HG02852 (cell line): ENCODE measurements at regions not wholly inside any gene's neighbourhood (a gene's known extent, or its start where the extent isn't known, plus 50 kb on each side); places are given as distances from the start of the nearest gene placed in this dataset.

Experiments used
- ATAC-seq: cut with Tn5 transposase; IDR thresholded peaks from one replicate; pipeline ENCODE4 v1.9.1; 2021; ENCODE audit warnings: mild to moderate bottlenecking, moderate library complexity; ENCODE audit not compliant: unreplicated experiment

DNA sequence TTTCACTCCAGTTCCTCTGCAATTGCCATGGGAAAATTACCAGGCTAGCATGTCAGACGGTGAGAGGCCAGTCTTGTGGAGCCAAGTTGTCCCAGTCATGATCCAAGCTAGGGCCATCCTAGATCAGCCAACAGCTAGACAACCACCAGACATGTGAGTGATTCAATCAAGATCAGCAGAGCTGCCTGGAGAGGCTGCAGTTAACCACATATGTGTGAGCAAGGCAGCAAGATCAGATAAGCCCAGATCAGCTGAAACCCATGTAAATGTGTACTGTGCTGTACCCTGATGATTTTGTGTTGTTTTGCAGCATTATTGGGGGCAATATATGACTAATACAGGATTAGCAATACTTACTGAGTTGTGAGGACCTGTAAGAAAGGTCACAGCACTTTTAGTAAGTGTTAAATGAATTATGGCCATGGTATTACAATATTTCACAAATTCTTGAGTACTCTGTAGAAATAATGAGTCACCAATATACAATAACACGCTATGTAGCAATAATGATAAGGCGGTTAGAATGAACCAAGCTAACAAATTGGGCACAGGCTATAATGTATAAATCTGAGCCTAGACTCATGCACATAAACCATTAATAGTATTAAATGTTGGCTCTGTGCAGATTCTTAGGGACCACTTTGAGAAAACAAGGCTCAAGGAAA, 91.4 kb downstream of the SUDS3 start:
- no peak for ATAC-seq

DNA sequence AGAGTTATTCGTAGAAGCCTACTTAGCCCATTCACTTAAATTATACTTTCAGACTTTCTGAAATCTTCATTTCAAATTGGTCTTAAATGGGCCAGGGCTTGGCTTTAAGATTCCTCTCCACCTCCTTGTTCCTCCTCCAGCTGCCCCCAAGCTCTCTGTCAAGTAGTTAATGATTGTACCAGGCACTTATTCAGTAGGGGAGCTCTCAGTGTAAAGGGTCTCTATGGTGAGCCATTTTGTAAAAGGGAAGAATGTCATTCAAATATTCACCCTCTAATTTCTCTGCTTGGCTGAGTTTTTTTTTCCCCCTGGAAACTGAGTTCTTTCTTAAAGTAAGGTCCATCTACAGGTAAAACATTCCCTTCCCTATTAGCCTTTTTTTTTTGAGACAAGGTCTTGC, 96.6 kb downstream of the SUDS3 start:
- no peak for ATAC-seq

DNA sequence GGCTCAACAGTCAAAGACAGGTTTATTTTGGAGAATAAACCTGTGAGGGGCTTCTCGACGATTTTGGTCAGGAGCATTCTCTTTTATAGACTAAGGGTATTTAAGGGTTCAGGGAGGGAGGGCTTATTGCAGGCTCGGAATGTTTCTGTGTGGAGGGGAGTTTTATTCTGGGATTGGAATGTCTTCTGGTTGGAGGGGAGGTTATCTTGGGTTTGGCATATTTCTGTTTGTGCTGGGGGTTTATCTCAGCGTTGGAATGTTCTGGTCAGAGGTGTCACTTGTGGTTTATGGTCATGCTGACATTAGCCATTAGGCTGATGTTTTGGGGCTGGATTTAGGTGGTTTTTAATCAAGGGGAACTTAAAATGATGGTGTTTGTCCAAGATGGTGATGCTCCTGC, 103.9 kb downstream of the SUDS3 start:
- ATAC-seq: no peak

DNA sequence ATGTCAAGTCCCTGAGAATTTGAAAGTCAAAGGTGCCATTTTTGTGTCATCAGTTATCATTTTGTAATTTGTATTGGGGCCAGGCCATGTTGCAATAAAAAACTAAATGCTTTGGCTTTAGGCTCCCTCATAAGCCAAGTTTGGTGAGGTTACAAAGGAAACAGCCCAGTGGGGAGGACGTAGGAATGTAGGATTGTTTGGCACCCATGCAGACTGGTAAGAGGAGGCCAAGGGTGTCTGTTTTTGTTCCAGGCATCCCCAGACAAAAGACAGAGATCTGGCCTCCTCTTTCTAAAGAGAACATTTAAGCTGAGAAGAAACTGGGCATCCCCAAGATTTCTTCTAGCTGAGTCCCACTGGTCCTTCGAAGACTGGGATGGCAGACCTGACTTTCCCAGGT, 111.7 kb downstream of the SUDS3 start:
- no peak for ATAC-seq

DNA sequence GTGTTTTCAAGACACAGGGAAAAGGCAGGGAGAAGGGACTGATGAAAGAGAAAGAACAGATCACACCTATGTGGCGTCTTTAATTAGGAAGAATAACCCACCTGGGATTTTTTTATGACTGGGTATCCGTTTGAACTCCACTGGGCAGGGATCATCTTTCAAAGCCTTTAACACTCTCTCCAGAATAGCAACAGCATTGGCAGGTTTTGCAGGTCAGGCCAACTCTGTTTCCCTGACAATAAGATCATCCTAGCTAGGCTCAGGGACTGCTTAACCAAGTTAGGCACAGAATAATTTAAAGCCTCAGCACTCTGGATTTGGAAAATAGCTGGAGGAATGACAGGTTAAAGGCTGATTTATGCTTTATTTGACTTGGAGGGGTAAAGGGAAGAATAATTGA, 117.6 kb downstream of the SUDS3 start:
- no peak for ATAC-seq

DNA sequence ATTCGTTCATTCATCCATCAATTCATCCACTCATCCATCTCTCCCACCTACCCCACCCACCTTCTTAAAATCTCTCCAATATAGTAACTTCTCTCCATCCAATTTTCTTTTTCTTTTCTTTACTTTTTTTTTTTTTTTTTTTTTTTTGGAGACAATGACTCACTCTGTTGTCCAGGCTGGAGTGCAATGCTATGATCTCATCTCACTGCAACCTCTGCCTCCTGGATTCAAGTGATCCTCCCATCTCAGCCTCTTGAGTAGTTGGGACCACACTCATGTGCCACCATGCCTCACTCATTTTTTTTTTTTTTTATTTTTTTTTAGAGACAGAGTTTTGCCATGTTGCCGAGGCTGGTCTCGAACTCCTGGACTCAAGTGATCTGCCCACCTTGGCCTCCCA, 118.4 kb downstream of the SUDS3 start:
- ATAC-seq: no peak

DNA sequence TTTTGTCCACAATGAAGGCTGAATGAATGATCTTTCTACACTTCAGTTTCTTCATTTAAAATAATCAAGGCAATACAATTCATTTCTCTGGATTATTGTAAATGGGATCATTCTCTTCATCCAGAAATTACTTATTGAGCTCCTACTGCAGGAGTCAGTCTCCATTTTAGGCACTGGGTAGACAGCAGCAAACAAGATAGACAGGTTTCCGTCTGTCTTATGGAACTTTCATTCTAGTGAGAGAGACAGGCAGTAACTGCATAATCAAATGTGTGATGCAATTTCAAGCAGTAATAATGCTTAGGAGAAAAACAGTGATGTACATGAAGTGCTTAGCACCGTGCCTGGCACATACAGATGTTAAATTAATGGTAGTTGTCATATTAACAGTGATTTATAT, 118.9 kb downstream of the SUDS3 start:
- ATAC-seq: no peak

DNA sequence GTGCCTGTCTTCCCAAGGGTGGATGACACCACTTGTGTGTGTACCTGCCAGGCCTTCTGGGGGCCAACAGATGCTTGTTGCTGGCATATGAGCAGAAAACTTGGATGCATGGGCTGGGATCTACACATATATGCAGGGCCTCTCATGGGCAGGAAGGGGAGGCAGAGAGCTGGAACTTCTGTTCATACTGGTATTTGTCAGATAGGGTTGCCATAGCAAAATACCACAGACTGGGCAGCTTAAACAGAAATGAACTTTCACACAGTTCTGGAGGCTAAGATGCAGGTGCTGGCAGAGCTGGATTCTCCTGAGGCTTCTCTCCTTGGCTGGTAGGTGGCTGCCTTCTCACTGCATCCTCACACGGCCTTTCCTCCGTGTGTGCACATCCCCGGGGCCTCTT, 121.8 kb downstream of the SUDS3 start:
- ATAC-seq: no peak

DNA sequence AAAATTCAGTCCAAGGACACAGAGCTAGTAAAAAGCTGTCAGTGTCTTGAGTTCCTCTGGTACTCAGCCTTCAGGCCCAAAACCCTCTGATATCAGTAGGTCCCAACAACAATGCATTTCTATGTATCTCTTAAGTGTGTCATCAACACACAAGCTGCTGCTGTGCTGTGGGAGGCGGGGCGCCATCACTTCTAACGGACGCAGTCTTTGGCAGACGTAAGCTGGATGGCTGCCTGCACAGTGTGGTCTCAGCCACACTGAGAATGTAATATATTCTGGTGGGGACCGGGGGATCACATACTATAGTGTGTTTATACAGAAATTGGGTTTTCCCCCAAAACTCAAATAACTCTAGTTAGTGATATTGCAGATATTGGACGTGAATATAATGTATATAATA, 123.9 kb downstream of the SUDS3 start:
- no peak for ATAC-seq

DNA sequence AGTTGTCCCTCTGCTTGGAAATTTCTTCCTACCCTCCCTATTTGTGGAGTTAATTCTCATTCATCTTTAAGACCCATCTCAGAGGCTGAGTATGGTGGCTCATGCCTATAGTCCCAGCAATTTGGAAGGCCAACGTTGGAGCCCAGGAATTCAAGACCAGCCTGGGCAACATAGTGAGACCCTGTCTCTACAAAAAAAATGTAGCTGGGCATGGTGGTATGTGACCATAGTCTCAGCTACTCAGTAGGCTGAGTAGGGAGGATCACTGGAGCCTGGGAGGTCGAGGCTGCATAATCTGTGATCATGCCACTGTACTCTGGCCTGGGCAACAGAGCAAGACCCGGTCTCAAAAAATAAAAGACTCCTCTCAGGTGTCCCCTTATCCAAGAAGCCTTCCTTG, 125.1 kb downstream of the SUDS3 start:
- ATAC-seq: no peak

DNA sequence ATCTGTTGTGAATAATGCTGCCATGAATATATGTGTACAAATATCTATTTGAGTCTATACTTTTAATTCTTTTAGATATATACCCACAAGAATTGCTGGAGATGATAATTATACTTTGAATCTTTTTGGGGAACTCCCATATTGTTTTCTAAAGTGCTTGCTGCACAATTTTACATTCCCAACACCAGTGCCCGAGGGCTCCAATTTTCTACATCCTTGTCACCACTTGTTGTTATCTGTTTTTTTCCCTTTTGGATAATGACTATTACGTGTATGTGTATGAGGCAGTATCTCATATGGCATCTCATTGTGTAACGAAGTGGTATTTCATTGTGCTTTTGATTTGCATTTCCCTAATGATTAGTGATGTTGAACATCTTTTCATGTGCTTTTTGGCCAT, 127.1 kb downstream of the SUDS3 start:
- no peak for ATAC-seq

DNA sequence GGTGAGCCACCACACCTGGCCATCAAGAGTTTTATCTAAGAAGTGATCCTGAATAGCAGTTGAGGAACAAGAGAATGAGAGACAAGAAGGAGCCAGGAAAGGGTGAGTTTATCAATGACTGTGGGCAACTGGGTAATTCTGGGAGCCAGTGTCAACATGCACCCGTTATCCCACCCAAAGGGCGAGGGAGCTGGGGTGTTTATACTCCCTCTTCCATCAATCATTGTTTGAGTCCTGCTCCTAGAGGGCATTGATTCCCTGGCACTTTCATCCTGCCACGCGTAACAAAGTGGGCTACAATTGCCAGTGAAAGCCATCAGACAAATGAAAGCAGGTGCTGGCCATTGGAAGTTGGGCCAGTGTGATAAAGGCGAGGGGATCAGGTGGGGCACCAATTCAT, 136.3 kb downstream of the SUDS3 start:
- ATAC-seq: no peak

DNA sequence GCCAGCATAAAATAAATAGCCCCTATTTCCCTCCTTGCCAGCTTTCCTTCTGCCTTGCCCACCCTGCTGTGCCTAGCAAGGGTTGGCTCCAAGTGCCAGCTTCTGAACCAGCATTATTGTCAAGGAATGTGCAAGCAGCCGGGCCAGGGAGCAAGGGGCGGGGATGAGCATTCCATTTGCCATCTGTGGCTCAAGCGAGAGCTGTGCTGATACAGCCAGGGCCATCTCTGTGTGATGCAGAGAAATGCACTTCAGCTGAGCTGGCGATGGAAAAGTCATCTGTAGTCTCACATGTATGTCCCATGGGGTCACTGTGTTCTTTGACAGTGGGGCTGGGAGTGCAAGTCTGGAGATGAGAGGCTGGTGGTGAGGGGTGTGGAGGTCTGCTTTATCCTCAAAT, 137.3 kb downstream of the SUDS3 start:
- no peak for ATAC-seq

DNA sequence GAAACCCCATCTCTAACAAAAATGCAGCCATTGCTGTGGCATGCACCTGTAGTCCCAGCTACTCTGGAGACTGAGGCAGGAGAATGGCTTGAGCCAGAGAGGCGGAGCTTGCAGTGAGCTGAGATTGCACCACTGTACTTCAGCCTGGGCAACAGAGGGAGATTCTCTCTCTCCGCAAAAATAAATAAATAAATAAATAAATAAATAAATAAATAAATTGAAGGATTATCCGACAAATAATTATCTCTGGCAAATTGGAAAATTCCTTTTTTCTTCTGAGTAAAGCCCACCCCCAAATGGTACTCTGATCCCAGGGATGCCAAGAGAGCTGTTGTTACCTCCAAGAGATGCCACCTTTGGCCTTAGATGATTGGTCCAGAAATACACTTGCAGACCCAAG, 137.9 kb downstream of the SUDS3 start:
- no peak for ATAC-seq

DNA sequence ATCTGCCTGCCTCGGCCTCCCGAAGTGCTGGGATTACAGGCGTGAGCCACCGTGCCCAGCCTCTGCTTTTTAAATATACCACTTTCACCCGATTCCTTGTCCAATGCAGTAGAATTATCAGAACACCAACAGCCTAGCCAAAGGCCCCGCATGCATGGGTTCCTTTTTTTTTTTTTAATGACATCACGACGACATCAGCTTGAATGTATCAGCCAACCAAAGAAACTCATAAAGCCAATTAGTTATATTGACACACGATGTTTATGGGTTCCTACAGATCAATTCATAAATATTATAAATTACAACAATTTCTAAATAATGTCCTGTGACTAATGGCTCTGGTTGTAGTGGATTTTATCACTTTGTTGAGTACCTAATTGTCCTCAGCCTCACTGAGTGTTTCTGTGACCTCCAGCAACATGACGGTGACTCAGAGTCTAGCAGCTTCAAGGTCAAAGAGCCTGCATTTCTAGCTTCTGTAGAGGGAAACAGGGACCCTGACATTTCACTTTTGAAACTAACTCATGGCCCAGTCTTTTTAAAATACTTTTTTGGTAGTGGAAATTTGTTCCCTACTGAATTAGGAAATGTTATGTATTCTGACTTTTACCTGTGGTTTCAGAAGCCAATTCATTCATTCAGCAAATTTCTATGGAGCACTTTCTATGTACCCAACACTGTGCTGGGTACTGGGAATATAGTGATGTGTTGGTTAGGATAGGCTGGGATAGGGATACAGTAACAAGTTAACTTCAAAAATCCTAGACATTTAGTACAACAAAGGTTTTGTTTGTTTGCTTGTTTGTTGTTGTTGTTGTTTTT, 144.1 kb downstream of the SUDS3 start:
- ATAC-seq: no peak

DNA sequence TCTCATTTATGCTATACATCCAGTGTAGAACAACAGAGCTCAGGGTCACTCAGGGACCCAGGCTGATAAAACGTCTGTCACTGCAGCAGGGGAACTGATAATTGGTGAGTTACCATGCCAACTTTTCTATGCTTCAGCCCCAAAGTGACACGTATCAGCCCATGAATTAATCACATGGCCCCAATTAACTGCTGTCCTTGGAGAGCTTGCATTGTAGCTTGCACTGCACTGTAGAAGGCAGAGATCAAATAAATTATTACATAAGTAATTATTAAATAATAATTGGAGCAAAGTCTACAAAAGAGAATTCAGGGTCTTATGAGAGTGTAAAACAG, 144.6 kb downstream of the SUDS3 start:
- no peak for ATAC-seq

DNA sequence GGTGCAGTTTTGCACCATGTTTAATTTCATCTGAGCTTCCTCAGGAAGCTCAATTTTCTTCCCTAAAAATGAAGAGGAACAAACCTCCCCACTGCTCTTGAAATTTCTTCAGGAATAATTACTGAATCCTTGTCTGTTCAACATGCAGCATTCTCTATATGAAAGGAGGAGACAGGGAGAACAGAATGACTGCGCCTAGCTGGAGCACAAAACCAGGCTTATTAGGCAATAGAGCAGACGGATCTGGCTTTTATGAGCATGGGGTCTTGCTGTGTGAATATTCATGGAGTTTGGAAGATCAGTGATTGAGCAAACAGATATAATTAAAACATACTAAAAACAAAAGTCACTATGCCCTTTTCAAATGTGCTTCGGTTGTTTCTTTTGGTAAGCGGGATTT, 148.1 kb downstream of the SUDS3 start:
- no peak for ATAC-seq

DNA sequence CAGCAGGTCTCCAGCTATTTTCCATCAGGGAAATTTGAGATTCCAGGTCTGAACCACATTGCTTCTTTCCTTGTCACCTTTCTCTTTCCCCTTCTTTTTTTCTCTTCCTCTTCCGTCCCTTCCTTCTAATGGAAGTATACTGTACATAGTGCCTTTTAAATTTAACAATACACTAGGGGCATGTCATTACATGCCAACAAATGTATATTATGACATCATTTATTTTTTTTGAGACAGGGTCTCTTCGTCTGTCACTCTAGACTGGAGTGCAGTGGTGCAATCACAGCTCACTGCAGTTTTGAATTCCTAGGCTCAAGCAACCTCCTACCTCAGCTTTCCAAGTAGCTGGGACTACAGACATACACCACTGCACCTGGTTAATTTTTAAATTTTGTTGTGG, 148.9 kb downstream of the SUDS3 start:
- ATAC-seq: no peak

DNA sequence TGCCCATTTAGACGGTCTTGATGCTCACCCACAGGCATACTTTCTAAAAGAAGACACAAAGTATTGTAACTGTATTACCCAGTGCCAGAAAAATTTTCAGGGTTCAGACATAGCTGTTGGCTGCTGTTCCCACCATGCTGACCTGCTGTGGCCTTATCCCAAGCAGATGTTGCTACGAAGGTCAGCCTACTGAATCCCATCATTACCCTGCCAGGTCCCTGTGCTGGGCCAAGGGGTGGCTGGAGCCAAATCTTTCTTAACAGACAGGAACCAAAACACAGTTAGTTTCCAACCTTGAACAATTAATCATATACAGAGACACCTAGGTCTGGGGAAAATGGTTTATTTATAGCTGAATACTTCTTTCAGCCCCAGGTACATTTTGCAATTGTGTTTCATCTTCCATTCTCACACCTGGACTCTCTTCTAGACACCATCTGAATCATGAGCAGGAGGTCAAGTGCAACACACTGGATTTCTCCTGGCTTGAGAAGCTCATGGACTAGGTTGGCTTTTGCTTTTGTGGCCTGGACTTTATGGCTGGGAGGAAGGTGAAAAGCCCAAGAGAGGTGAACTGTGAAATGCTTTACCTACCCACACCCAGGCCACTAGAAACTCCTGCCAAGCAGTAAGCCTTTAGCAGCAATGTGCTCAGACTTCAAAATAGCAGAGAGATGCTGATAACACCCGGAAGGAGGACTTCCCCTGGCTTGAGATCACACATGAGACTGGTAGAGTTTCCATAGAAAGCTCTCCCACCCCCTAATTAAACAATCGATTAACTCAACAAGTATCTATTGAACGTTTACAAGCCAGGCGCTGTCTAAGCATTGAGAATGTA, 150.1 kb downstream of the SUDS3 start:
- no peak for ATAC-seq

DNA sequence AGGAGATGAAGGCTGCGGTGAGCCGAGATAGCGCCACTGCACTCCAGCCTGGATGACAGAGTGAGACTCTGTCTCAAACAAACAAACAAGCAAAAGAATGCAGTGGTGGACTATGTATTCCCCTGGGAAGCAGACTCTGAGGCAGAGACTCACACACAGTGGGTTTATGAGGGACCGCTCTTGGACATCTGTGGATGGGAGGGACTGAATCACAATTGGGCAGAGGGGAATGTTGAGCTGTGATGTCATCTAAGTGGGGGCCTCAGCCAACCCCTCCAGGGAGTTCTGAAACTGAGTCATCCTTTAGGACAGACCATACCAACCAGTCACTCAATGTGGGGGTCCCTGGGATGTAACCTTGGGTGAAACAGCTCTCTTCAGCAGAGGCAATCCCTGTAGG, 151.0 kb downstream of the SUDS3 start:
- no peak for ATAC-seq

DNA sequence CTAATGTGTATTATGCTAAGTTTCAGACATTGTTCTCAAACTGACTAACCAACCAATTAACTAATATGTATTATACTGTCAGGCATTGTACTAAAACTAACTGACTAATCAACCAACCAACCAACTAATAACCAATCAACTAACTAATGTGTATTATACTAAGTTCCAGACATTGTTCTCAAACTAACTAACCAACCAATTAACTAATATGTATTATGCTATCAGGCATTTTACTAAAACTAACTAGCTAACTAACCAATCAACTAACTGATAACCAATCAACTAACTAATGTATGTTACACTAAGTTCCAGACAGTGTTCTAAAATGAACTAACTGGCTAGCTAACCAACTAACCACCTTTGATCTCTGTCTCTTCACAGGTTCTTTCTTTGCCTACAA, 152.3 kb downstream of the SUDS3 start:
- no peak for ATAC-seq

DNA sequence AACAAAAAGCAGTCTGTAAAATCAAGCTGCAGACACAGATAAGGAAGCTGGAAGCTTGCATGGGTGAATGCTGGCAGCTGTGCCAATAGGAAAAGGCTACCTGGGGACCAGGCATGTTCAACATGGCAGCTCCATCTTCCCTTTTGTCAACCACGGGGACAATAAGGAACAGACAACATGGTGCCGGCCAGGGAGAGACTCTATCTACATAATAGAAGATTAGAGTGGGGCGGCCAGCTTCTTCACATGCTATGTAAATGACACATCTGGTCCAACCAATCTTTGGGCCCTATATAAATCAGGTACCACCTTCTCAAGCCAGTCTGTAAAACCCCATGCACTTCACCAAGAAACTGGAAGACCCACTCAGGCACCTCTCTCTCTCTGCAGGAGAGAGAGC, 157.6 kb downstream of the SUDS3 start:
- ATAC-seq: no peak
